Stomach (tissue), 8 donors: ENCODE measurements at regions not wholly inside any gene's neighbourhood (a gene's known extent, or its start where the extent isn't known, plus 50 kb on each side); places are given as distances from the start of the nearest gene placed in this dataset.
A peak's percentile ranks its signal among the peaks of the same experiment; 100 is the strongest.

Experiments
- DNase-seq, 2 donors: peaks; one replicate each; pipeline versions ENCODE4 v3.0.0 to v3.0.0-alpha.2; 2013 to 2019
- H3K27ac ChIP-seq, 5 donors: fragments of 200-600 bp in 4 of 5; sonication (generic) in 4 of 5; one replicate each; pipeline ENCODE4 v1.5.1; 2013 to 2019; ENCODE audit warnings: mild to moderate bottlenecking in 1 of 5, moderate library complexity in 1 of 5
- H3K27me3 ChIP-seq, 3 donors: fragments of 200-600 bp; sonication (generic); one replicate each; pipeline ENCODE4 v1.5.1; 2017 to 2019; ENCODE audit warnings: mixed run types in 1 of 3
- H3K36me3 ChIP-seq, 4 donors: fragments of 200-600 bp; sonication (generic); 1 replicate in 3 of 4; 2 replicates in 1 of 4; pipeline ENCODE4 v1.5.1; 2016 to 2019
- H3K4me1 ChIP-seq, 4 donors: fragments of 200-600 bp; sonication (generic); one replicate each; pipeline ENCODE4 v1.5.1; 2016 to 2019
- H3K4me3 ChIP-seq, 4 donors: fragments of 200-600 bp; sonication (generic) in 3 of 4; one replicate each; pipeline ENCODE4 v1.5.1; 2016 to 2019; ENCODE audit warnings: mild to moderate bottlenecking in 1 of 4
- H3K9me3 ChIP-seq, 4 donors: fragments of 200-600 bp; sonication (generic); one replicate each; pipeline ENCODE4 v1.5.1; 2016 to 2019
- CTCF ChIP-seq, 7 experiments: fragments of 450-650 bp in 4 of 7; fragments of 200-600 bp in 3 of 7; sonication (generic) in 3 of 7; IDR thresholded peaks; one replicate each; pipeline ENCODE4 v1.5.1; 2016 to 2019; ENCODE audit warnings: antibody characterized with exemption in 7 of 7, control low read depth in 2 of 7, mild to moderate bottlenecking in 1 of 7
- EP300 ChIP-seq: sonication (generic); formaldehyde crosslinking; IDR thresholded peaks from one replicate; pipeline ENCODE4 v1.6.1; 2017; ENCODE audit warnings: antibody characterized with exemption
- POLR2A ChIP-seq, 4 donors: fragments of 450-650 bp; IDR thresholded peaks; one replicate each; pipeline ENCODE4 v1.6.1; 2016; ENCODE audit warnings: antibody characterized with exemption in 4 of 4, control low read depth in 2 of 4, mild to moderate bottlenecking in 1 of 4, moderate library complexity in 1 of 4
- POLR2AphosphoS5 ChIP-seq, 3 donors: sonication (generic); formaldehyde crosslinking; IDR thresholded peaks; one replicate each; pipeline ENCODE4 v1.6.1; 2016; ENCODE audit warnings: antibody characterized with exemption in 3 of 3
- WGBS, 5 donors: extraction: QIAGEN DNeasy Blood & Tissue Kit in 3 of 5; methylation state at CpG; one replicate each; pipeline versions ENCODE4 v1.1.5 to v1.1.7; 2013 to 2018; 5-methylcytosine and 5-hydroxymethylcytosine counted together
- intact Hi-C: fragments of 100-400 bp; cut with DNase I; formaldehyde crosslinking; loops from one replicate; pipeline ENCODE4 v1.15.1; 2023; ENCODE audit warnings: low total_unique reads
- small RNA-seq, 4 donors: library from RNA; depleted of rRNA; stranded (forward); fragments of <200 nt; gene quantifications; one replicate each; pipeline ENCODE3, GENCODE V24; 2016
- donor health status: healthy with polysubstance abuse.
- donor health status: Bipolar disorder and iron deficiency.
- donor health status: healthy.

DNA sequence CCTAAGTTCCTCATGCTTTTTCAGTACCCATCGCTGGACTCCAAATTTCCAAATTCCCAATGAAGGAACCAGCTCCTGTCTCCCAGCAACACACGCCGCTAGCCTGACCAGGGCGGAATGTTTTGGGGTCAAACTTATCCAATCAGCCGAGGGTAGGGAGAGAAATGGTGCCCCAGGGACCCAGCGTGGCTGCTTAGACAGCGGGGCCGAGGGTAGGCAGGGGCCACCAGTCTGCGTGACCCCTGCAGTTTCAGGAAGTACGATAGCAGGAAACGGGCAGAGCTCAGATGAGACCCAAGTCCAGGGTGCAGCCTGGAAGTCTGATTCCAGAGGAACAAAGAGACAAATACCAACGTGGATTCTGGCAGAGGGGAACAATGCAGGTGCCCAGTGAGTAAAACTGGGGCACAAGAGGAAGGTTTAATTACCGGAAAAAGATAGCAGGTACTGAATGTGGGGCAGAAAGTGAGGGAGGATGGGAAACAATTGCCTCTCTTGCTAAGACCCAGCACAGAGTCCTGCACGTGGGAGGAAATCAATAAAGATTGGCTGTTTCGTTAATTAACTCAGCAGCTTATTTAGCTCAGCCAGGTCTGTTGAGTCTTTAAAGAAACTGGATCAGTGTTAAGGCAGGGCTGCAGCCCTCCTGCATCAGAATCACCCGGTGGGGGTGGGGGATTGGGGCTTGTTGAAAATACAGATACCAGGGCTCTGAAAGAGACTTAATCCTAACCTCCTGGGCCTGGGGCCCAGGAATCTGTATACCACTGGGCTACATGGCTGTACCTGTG is 50.4 kb upstream of the NFE2L3 start:
- DNase-seq: peak in 1 of 2 donors; percentile 58
- WGBS, 5 donors: 43 to 58% (median 46%) methylated on average over 16 of the region's 16 CpGs
- peak overlapping the region in 2 of 4 donors; percentile 3 to 9 for H3K4me3 ChIP-seq
- TF ChIP-seq EP300: no peak
- TF ChIP-seq POLR2AphosphoS5 (IDR thresholded peaks at IDR 0.05): no peak
- TF ChIP-seq POLR2A (IDR thresholded peaks at IDR 0.05): no peak
- TF ChIP-seq CTCF (IDR thresholded peaks at IDR 0.05): no peak
- peaks cover 0 to 1% (median 0%) of the 10 kb centered on the region in 3 donors for H3K27me3 ChIP-seq
- no peaks in the 10 kb centered on the region for H3K36me3 ChIP-seq
- intact Hi-C loops: no loop called here
- no peaks in the 10 kb centered on the region for H3K4me1 ChIP-seq
- H3K9me3 ChIP-seq: no peaks in the 10 kb centered on the region
- peak overlapping the region; percentile 40 to 61 (median 45) for H3K27ac ChIP-seq

- H3K27ac ChIP-seq: peak overlapping the region in 4 of 5 donors; percentile 40 to 61 (median 44)
- H3K9me3 ChIP-seq: no peaks in the 10 kb centered on the region
- no peak for DNase-seq
- TF ChIP-seq POLR2AphosphoS5 (IDR thresholded peaks at IDR 0.05): no peak
- TF ChIP-seq CTCF (IDR thresholded peaks at IDR 0.05): no peak
- TF ChIP-seq POLR2A (IDR thresholded peaks at IDR 0.05): no peak
- H3K36me3 ChIP-seq: no peaks in the 10 kb centered on the region
- peaks cover 0 to 8% (median 0%) of the 10 kb centered on the region in 3 donors for H3K27me3 ChIP-seq
- WGBS, 5 donors: 80 to 90% (median 84%) methylated on average over 4 of the region's 4 CpGs
- H3K4me3 ChIP-seq: peak overlapping the region in 2 of 4 donors; percentile 3 to 9
- intact Hi-C loops: no loop called here
- no peaks in the 10 kb centered on the region for H3K4me1 ChIP-seq
Measured at GRCh38 chr7:26102176-26102575, 49.8 kb upstream of the NFE2L3 start.

Small RNAs in the stretch of these regions (small RNA-seq; reads per million reads assigned to genes)
- gene MIR148A: 13,297 to 68,999 (median 40,570) reads per million in 4 donors
